ENCODE measurements at regions not wholly inside any gene's neighbourhood (a gene's known extent, or its start where the extent isn't known, plus 50 kb on each side); places are given as distances from the start of the nearest gene placed in this dataset.

DNA sequence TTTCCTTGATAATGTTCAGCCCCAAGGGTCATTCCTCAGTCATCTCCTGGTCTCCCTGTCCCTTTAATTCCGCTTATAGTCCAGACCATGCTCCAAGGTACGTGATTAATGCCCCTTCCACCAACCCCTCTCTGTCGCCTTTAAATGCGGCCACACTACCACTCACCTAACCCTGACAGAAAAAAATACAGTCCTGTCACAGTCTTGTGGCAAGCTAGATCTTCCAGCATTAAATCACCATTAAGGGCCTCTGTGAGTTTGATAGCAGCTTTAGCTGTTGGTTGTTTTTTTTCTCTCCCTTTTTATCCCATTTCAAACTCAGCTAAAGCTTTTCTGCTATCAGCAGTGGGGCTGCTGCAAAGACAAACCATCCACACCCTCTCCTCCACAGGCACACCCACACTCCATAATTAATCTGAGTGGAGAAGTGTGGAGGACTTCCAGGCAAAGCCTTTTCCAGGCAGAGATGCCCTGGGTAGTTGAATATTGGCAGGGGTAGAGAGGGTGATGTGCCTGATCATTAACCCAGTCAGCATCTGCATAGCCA, 522.7 kb upstream of the CLINT1 start:
- Histone ChIP-seq H3K27ac (replicated peaks) (no peak overlapping the region), H3K36me3 (no peaks in the 10 kb centered on the region), H3K4me3 (no peak overlapping the region), H3K4me1 (peaks cover 12% of the 10 kb centered on the region), H3K9me3 (replicated peaks) (peaks cover 25% of the 10 kb centered on the region), H3K27me3 (ENCODE audit: low read depth) (no peaks in the 10 kb centered on the region)
- intact Hi-C loops (cut with micrococcal nuclease) = no loop called here
- TF ChIP-seq, protein P1, sequence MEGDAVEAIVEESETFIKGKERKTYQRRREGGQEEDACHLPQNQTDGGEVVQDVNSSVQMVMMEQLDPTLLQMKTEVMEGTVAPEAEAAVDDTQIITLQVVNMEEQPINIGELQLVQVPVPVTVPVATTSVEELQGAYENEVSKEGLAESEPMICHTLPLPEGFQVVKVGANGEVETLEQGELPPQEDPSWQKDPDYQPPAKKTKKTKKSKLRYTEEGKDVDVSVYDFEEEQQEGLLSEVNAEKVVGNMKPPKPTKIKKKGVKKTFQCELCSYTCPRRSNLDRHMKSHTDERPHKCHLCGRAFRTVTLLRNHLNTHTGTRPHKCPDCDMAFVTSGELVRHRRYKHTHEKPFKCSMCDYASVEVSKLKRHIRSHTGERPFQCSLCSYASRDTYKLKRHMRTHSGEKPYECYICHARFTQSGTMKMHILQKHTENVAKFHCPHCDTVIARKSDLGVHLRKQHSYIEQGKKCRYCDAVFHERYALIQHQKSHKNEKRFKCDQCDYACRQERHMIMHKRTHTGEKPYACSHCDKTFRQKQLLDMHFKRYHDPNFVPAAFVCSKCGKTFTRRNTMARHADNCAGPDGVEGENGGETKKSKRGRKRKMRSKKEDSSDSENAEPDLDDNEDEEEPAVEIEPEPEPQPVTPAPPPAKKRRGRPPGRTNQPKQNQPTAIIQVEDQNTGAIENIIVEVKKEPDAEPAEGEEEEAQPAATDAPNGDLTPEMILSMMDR (IDR thresholded peaks at IDR 0.05; ENCODE audit: borderline replicate concordance) = no peak
- no peak for DNase-seq

- TF ChIP-seq, protein P1 (IDR thresholded peaks at IDR 0.05; ENCODE audit: borderline replicate concordance) = no peak
- H3K27me3 ChIP-seq (ENCODE audit: low read depth) = no peaks in the 10 kb centered on the region
- no peak for DNase-seq
- no peak overlapping the region for H3K27ac ChIP-seq (replicated peaks)
- peaks cover 21% of the 10 kb centered on the region for H3K9me3 ChIP-seq (replicated peaks)
- peaks cover 12% of the 10 kb centered on the region for H3K4me1 ChIP-seq
- no peaks in the 10 kb centered on the region for H3K36me3 ChIP-seq
- intact Hi-C loops (cut with micrococcal nuclease) = no loop called here
- H3K4me3 ChIP-seq = no peak overlapping the region
Observed at GRCh38 chr5:158380661-158381060, 521.7 kb upstream of the CLINT1 start.

DNA sequence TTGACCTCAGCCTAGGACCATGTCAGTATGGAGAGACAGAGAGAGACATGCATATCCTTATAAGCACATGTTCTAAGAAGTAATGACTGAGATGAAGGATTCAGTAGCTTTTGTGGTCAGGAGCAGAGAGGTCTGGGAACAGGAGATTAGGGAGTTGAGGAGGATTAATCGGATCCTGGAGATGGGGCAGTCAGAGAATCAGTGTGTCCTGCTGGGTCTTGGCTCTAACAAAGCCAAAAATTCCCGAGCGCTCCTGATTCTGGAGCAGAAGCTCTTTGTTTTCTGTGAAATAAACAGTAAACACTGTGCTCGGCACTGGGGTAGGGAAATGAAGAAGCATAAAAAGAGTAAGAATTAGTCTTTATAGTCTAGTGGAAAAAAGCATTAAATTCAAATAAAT, 520.0 kb upstream of the CLINT1 start:
- no peaks in the 10 kb centered on the region for H3K36me3 ChIP-seq
- H3K4me3 ChIP-seq = no peak overlapping the region
- H3K27ac ChIP-seq (replicated peaks) = no peak overlapping the region
- intact Hi-C loops (cut with micrococcal nuclease) = no loop called here
- H3K4me1 ChIP-seq = peaks cover 18% of the 10 kb centered on the region
- TF ChIP-seq, protein P1 (IDR thresholded peaks at IDR 0.05; ENCODE audit: borderline replicate concordance) = no peak
- no peak for DNase-seq
- H3K9me3 ChIP-seq (replicated peaks) = peaks cover 10% of the 10 kb centered on the region
- no peaks in the 10 kb centered on the region for H3K27me3 ChIP-seq (ENCODE audit: low read depth)

DNA sequence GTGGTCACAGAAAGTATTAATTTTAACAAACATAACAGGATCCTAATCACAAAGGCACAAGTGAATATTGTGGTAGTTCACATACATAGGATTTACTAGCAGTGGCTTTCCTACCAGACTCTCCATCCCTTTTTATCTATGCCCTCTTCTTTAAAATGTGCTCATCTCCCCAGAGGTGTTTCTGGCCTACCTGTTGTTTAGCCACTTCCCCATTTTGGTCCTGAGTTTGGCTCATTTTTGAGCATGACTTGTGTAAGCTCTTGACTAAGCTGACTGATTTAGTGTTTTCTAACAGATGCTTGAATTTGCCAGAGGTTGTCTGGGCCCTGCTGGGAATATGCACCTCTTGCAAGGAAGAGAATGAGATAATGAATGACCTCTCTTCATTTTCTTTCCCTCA, 517.7 kb upstream of the CLINT1 start:
- no peak for DNase-seq
- Histone ChIP-seq H3K27ac (replicated peaks) (no peak overlapping the region), H3K4me3 (no peak overlapping the region), H3K4me1 (peaks cover 9% of the 10 kb centered on the region), H3K9me3 (replicated peaks) (peaks cover 10% of the 10 kb centered on the region), H3K27me3 (ENCODE audit: low read depth) (no peaks in the 10 kb centered on the region), H3K36me3 (no peaks in the 10 kb centered on the region)
- intact Hi-C loops (cut with micrococcal nuclease) = no loop called here
- TF ChIP-seq, protein P1 (IDR thresholded peaks at IDR 0.05; ENCODE audit: borderline replicate concordance) = no peak

- H3K9me3 ChIP-seq (replicated peaks) = peaks cover 10% of the 10 kb centered on the region
- H3K36me3 ChIP-seq = no peaks in the 10 kb centered on the region
- no peak overlapping the region for H3K4me3 ChIP-seq
- H3K27ac ChIP-seq (replicated peaks) = no peak overlapping the region
- TF ChIP-seq, protein P1 (IDR thresholded peaks at IDR 0.05; ENCODE audit: borderline replicate concordance) = no peak
- H3K4me1 ChIP-seq = peaks cover 9% of the 10 kb centered on the region
- intact Hi-C loops (cut with micrococcal nuclease) = no loop called here
- DNase-seq = no peak
- H3K27me3 ChIP-seq (ENCODE audit: low read depth) = no peaks in the 10 kb centered on the region
Observed at GRCh38 chr5:158375531-158375930, 516.6 kb upstream of the CLINT1 start.

Data from left ventricle myocardium inferior (tissue), 1 donor.